Hepatocyte (in vitro differentiated cells): ENCODE measurements at regions not wholly inside any gene's neighbourhood (a gene's known extent, or its start where the extent isn't known, plus 50 kb on each side); places are given as distances from the start of the nearest gene placed in this dataset.

ENCODE experiments used
- DNase-seq: peaks from one replicate; pipeline ENCODE4 v3.0.0-alpha.2; 2016; ENCODE audit warnings: low spot score
- H2AFZ ChIP-seq: fragments of 200-600 bp; sonication (generic); 2 replicates; pipeline ENCODE4 v1.6.0; 2016; ENCODE audit warnings: antibody characterized with exemption, mild to moderate bottlenecking
- H3K27ac ChIP-seq: fragments of 200-600 bp; sonication (generic); 2 replicates; pipeline ENCODE4 v1.5.1; 2016; ENCODE audit warnings: mild to moderate bottlenecking
- H3K27me3 ChIP-seq: fragments of 200-600 bp; sonication (generic); 2 replicates; pipeline ENCODE4 v1.6.1; 2016
- H3K36me3 ChIP-seq: fragments of 200-600 bp; sonication (generic); replicated peaks from 2 replicates; pipeline ENCODE4 v1.5.1; 2016; ENCODE audit warnings: low read depth; ENCODE audit not compliant: insufficient read depth
- H3K4me1 ChIP-seq: fragments of 200-600 bp; sonication (generic); 2 replicates; pipeline ENCODE4 v1.5.1; 2016; ENCODE audit warnings: mild to moderate bottlenecking, moderate library complexity; ENCODE audit not compliant: insufficient read depth
- H3K4me2 ChIP-seq: fragments of 200-600 bp; sonication (generic); 2 replicates; pipeline ENCODE4 v1.6.0; 2016
- H3K4me3 ChIP-seq: fragments of 200-600 bp; sonication (generic); 2 replicates; pipeline ENCODE4 v1.5.1; 2016; ENCODE audit warnings: mild to moderate bottlenecking
- H3K79me2 ChIP-seq: fragments of 200-600 bp; sonication (generic); 2 replicates; pipeline ENCODE4 v1.6.0; 2017; ENCODE audit warnings: mild to moderate bottlenecking
- H3K9me2 ChIP-seq: fragments of 200-600 bp; sonication (generic); replicated peaks from 2 replicates; pipeline ENCODE4 v1.6.0; 2017; ENCODE audit warnings: mild to moderate bottlenecking; ENCODE audit not compliant: insufficient read depth
- H3K9me3 ChIP-seq: fragments of 200-600 bp; sonication (generic); 2 replicates; pipeline ENCODE4 v1.5.1; 2016; ENCODE audit warnings: low read depth, mild to moderate bottlenecking
- H4K20me1 ChIP-seq: fragments of 200-600 bp; sonication (generic); 2 replicates; pipeline ENCODE4 v1.6.0; 2016; ENCODE audit warnings: mild to moderate bottlenecking; ENCODE audit not compliant: insufficient read depth, poor library complexity, severe bottlenecking
- CTCF ChIP-seq: fragments of 200-600 bp; sonication (generic); IDR thresholded peaks from 2 replicates; pipeline ENCODE4 v1.5.1; 2016; ENCODE audit warnings: antibody characterized with exemption, mild to moderate bottlenecking; ENCODE audit not compliant: poor library complexity
- EZH2 ChIP-seq: fragments of 200-600 bp; sonication (generic); IDR thresholded peaks from 2 replicates; pipeline ENCODE4 v1.6.1; 2016; ENCODE audit warnings: antibody characterized with exemption, mild to moderate bottlenecking, borderline replicate concordance
- EZH2phosphoT487 ChIP-seq: fragments of 200-600 bp; sonication (generic); IDR thresholded peaks from one replicate; pipeline ENCODE4 v1.6.1; 2018; ENCODE audit warnings: antibody characterized with exemption, mild to moderate bottlenecking, low read depth, moderate library complexity; ENCODE audit not compliant: unreplicated experiment, severe bottlenecking
- WGBS: methylation state at CpG from one replicate; pipeline ENCODE4 v1.1.6; 2016; ENCODE audit warnings: low lambda C conversion rate; ENCODE audit errors: missing lambda C conversion rate; 5-methylcytosine and 5-hydroxymethylcytosine counted together

- DNase-seq, result no peak
- Histone ChIP-seq H3K4me2 (no peak overlapping the region), H3K4me3 (no peak overlapping the region), H3K79me2 (no peaks in the 10 kb centered on the region), H4K20me1 (no peaks in the 10 kb centered on the region), H3K36me3 (no peaks in the 10 kb centered on the region), H3K4me1 (no peaks in the 10 kb centered on the region), H3K9me2 (no peaks in the 10 kb centered on the region), H2AFZ (no peak overlapping the region), H3K27ac (no peak overlapping the region), H3K27me3 (no peaks in the 10 kb centered on the region), H3K9me3 (no peaks in the 10 kb centered on the region)
- no peak for TF ChIP-seq EZH2phosphoT487
- WGBS, result 79% methylated on average over 2 of the region's 2 CpGs
Observed at GRCh38 chr1:163540727-163541126, 219.0 kb downstream of the NUF2 start.

GRCh38 chr1:163544441-163544840, 222.7 kb downstream of the NUF2 start:
- Histone ChIP-seq H3K36me3 (no peaks in the 10 kb centered on the region), H4K20me1 (no peaks in the 10 kb centered on the region), H3K27ac (no peak overlapping the region), H3K9me3 (no peaks in the 10 kb centered on the region), H3K27me3 (no peaks in the 10 kb centered on the region), H2AFZ (no peak overlapping the region), H3K79me2 (no peaks in the 10 kb centered on the region), H3K4me1 (no peaks in the 10 kb centered on the region), H3K9me2 (no peaks in the 10 kb centered on the region), H3K4me2 (no peak overlapping the region), H3K4me3 (no peak overlapping the region)
- TF ChIP-seq CTCF (no peak), EZH2 (no peak), EZH2phosphoT487 (no peak)
- 94% methylated on average over 3 of the region's 3 CpGs for WGBS
- DNase-seq, result no peak

GRCh38 chr1:163558162-163558561, 236.4 kb downstream of the NUF2 start:
- Histone ChIP-seq H3K4me2 (no peak overlapping the region), H3K4me3 (no peak overlapping the region), H3K27ac (no peak overlapping the region), H3K79me2 (no peaks in the 10 kb centered on the region), H4K20me1 (no peaks in the 10 kb centered on the region), H2AFZ (no peak overlapping the region), H3K27me3 (no peaks in the 10 kb centered on the region), H3K36me3 (no peaks in the 10 kb centered on the region), H3K9me3 (no peaks in the 10 kb centered on the region), H3K9me2 (no peaks in the 10 kb centered on the region), H3K4me1 (no peaks in the 10 kb centered on the region)
- no peak for DNase-seq
- TF ChIP-seq CTCF, result no peak
- no peak for TF ChIP-seq EZH2
- no peak for TF ChIP-seq EZH2phosphoT487
- 63% methylated on average over 3 of the region's 3 CpGs for WGBS

- DNase-seq, result peak; percentile 15
Observed at GRCh38 chr1:163561580-163562295, 240.0 kb downstream of the NUF2 start.

More at GRCh38 chr1:163561580-163562295, 240.0 kb downstream of the NUF2 start:
- no peaks in the 10 kb centered on the region for H3K9me3 ChIP-seq
- H3K9me2 ChIP-seq, result no peaks in the 10 kb centered on the region
- 43% methylated on average over 3 of the region's 3 CpGs for WGBS
- TF ChIP-seq EZH2phosphoT487, result no peak
- peak; percentile 52 for TF ChIP-seq CTCF
- TF ChIP-seq EZH2, result no peak
- H3K4me2 ChIP-seq, result no peak overlapping the region
- no peaks in the 10 kb centered on the region for H4K20me1 ChIP-seq
- H3K4me1 ChIP-seq, result no peaks in the 10 kb centered on the region
- H3K4me3 ChIP-seq, result no peak overlapping the region
- no peaks in the 10 kb centered on the region for H3K79me2 ChIP-seq
- H3K27me3 ChIP-seq, result no peaks in the 10 kb centered on the region
- H3K36me3 ChIP-seq, result no peaks in the 10 kb centered on the region
- no peak overlapping the region for H2AFZ ChIP-seq
- H3K27ac ChIP-seq, result no peak overlapping the region
